DMS 273 (cell line): ENCODE measurements at regions not wholly inside any gene's neighbourhood (a gene's known extent, or its start where the extent isn't known, plus 50 kb on each side); places are given as distances from the start of the nearest gene placed in this dataset.

Source experiments
- DNase-seq: peaks from one replicate; lab custom pipeline; 2025; ENCODE audit not compliant: unreplicated experiment; lab: John Stamatoyannopoulos, UW

- no peak for DNase-seq
These were observed 474.2 kb upstream of the ADAMTS16 start for GRCh38 chr5:4665911-4666310.

- no peak for DNase-seq
These were observed 466.0 kb upstream of the ADAMTS16 start for GRCh38 chr5:4674166-4674565.

GRCh38 chr5:4676934-4677333, 463.2 kb upstream of the ADAMTS16 start:
- no peak for DNase-seq

GRCh38 chr5:4684946-4685345, 455.2 kb upstream of the ADAMTS16 start:
- DNase-seq: no peak

GRCh38 chr5:4698596-4698995, 441.5 kb upstream of the ADAMTS16 start:
- no peak for DNase-seq

GRCh38 chr5:4699592-4699991, 440.5 kb upstream of the ADAMTS16 start:
- no peak for DNase-seq

GRCh38 chr5:4700069-4700468, 440.1 kb upstream of the ADAMTS16 start:
- DNase-seq: peak; percentile 57

- no peak for DNase-seq
These were observed 439.3 kb upstream of the ADAMTS16 start for GRCh38 chr5:4700871-4701270.

GRCh38 chr5:4703931-4704458, 436.1 kb upstream of the ADAMTS16 start:
- no peak for DNase-seq

- no peak for DNase-seq
These were observed 435.2 kb upstream of the ADAMTS16 start for GRCh38 chr5:4704951-4705350.

GRCh38 chr5:4716781-4717180, 423.3 kb upstream of the ADAMTS16 start:
- no peak for DNase-seq

GRCh38 chr5:4717446-4717845, 422.7 kb upstream of the ADAMTS16 start:
- DNase-seq: no peak

- no peak for DNase-seq
These were observed 419.3 kb upstream of the ADAMTS16 start for GRCh38 chr5:4720831-4721230.

- no peak for DNase-seq
These were observed 417.2 kb upstream of the ADAMTS16 start for GRCh38 chr5:4722886-4723285.

- DNase-seq: no peak
These were observed 414.5 kb upstream of the ADAMTS16 start for GRCh38 chr5:4725594-4725993.

- no peak for DNase-seq
These were observed 409.9 kb upstream of the ADAMTS16 start for GRCh38 chr5:4730279-4730678.

- DNase-seq: no peak
These were observed 405.8 kb upstream of the ADAMTS16 start for GRCh38 chr5:4734348-4734747.

- DNase-seq: no peak
These were observed 404.9 kb upstream of the ADAMTS16 start for GRCh38 chr5:4735261-4735660.

GRCh38 chr5:4737868-4738267, 402.3 kb upstream of the ADAMTS16 start:
- no peak for DNase-seq

- no peak for DNase-seq
These were observed 401.8 kb upstream of the ADAMTS16 start for GRCh38 chr5:4738298-4738697.

GRCh38 chr5:4740156-4740555, 400.0 kb upstream of the ADAMTS16 start:
- no peak for DNase-seq

GRCh38 chr5:4758550-4758949, 381.6 kb upstream of the ADAMTS16 start:
- DNase-seq: no peak

GRCh38 chr5:4758996-4759395, 381.1 kb upstream of the ADAMTS16 start:
- no peak for DNase-seq

GRCh38 chr5:4762316-4762715, 377.8 kb upstream of the ADAMTS16 start:
- DNase-seq: no peak
